SK-N-SH (cell line): ENCODE measurements at regions not wholly inside any gene's neighbourhood (a gene's known extent, or its start where the extent isn't known, plus 50 kb on each side); places are given as distances from the start of the nearest gene placed in this dataset.

Experiments used
- EP300 ChIP-seq, 2 experiments: IDR thresholded peaks; 2 replicates each; pipeline versions ENCODE4 v1.4.0 to v1.6.1; 2012; ENCODE audit warnings: borderline replicate concordance in 1 of 2, low read depth in 1 of 2, low read length in 1 of 2
- PBX3 ChIP-seq: IDR thresholded peaks from 2 replicates; pipeline ENCODE4; 2012
- POLR2AphosphoS5 ChIP-seq: IDR thresholded peaks from 2 replicates; pipeline ENCODE4 v1.6.1; 2012; ENCODE audit warnings: low read depth, low read length
- RCOR1 ChIP-seq: fragments of 150-350 bp; IDR thresholded peaks from 2 replicates; pipeline ENCODE4 v1.6.1; 2017; ENCODE audit warnings: antibody characterized with exemption, low read length
- RFX5 ChIP-seq: IDR thresholded peaks from 2 replicates; pipeline ENCODE4 v1.6.1; 2012; ENCODE audit warnings: mild to moderate bottlenecking, improper control_type of control experiment, low read length
- TAF1 ChIP-seq: IDR thresholded peaks from 2 replicates; pipeline ENCODE4 v1.6.1; 2012; ENCODE audit warnings: low read depth, mild to moderate bottlenecking, low read length, moderate library complexity, borderline replicate concordance
- TF ChIP-seq, protein P1 (sequence below): fragments of 200-600 bp; sonication (generic); IDR thresholded peaks from 2 replicates; pipeline ENCODE4 v1.6.1; 2017; ENCODE audit warnings: antibody characterized with exemption, mild to moderate bottlenecking, moderate library complexity

DNA sequence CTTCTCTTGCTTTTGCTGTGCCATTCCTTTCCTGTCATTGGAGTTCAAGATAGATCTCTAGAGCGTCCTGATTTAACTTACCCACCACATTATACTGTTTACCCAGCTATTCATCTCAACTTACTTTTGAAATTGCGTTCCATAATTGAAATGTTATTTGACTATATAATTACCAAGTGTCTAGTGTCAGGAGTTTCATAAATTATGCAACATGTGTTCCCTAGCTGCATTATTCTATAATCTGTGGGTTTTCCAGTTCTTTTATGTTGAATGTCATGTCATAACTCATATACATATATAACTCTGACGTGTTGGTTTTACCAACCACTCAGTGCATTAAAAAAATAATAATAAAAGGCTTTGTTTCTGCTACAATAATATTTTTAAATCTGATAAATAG, 285.9 kb upstream of the ARSJ start:
- TF ChIP-seq, protein P1, sequence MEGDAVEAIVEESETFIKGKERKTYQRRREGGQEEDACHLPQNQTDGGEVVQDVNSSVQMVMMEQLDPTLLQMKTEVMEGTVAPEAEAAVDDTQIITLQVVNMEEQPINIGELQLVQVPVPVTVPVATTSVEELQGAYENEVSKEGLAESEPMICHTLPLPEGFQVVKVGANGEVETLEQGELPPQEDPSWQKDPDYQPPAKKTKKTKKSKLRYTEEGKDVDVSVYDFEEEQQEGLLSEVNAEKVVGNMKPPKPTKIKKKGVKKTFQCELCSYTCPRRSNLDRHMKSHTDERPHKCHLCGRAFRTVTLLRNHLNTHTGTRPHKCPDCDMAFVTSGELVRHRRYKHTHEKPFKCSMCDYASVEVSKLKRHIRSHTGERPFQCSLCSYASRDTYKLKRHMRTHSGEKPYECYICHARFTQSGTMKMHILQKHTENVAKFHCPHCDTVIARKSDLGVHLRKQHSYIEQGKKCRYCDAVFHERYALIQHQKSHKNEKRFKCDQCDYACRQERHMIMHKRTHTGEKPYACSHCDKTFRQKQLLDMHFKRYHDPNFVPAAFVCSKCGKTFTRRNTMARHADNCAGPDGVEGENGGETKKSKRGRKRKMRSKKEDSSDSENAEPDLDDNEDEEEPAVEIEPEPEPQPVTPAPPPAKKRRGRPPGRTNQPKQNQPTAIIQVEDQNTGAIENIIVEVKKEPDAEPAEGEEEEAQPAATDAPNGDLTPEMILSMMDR = no peak
- TF ChIP-seq POLR2AphosphoS5 (no peak), EP300 (IDR thresholded peaks at IDR 0.05; ENCODE audit: borderline replicate concordance in 1 of 2, low read depth in 1 of 2, low read length in 1 of 2) (no peak), TAF1 (no peak), PBX3 (no peak), RFX5 (no peak), RCOR1 (no peak)
